ENCODE measurements at regions not wholly inside any gene's neighbourhood (a gene's known extent, or its start where the extent isn't known, plus 50 kb on each side); places are given as distances from the start of the nearest gene placed in this dataset.

DNA sequence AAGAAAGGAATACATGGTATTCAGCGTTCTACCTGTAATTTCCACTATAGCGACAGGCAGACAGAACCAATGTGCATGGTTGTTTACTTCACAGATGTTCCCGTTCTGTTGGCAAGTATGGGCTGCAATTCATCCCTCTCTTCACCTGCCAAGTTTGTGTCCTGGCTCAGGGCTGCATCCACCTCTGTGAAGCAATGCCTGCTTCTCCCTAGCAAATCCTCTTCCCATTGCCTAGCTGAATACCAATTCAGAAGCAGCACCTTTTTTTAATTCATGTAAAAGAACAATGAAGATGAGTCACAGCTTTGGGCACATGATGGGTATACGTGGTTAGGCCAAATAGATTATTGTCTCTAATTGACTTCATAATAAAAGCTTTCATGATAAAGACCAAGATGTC lies 54.7 kb upstream of the LRATD1 start:
- TF ChIP-seq POLR2A (IDR thresholded peaks at IDR 0.05) (no peak), CTCF (IDR thresholded peaks at IDR 0.05) (no peak)

All from vagina (tissue), 2 donors.